ENCODE measurements at regions not wholly inside any gene's neighbourhood (a gene's known extent, or its start where the extent isn't known, plus 50 kb on each side); places are given as distances from the start of the nearest gene placed in this dataset.
"Not testable (repeated sequence)": the region's sequence is repeated elsewhere in the genome, so short reads cannot be mapped to it uniquely, and the experiment has no call there.

DNA sequence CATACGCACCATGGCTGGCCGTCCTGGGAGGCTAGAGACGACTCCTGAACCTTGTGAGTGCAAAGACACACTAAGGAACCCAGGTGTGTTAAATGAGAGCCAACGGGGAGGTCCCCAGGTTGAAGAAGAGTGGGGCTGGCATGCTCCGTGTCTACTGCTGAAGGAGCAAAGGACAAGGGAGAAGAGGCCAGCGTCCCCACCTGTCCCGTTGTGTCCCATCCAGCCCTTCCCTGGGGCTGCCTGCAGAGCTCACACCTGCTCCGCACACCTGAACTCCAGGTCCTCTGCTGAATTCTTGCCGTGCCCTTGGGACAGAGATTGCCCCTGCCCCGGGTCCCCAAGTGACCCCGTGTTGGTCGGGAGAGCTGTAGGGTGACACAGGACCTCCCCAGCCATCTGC, 69.6 kb downstream of the PNMA6F start:
- H4K20me1 ChIP-seq (ENCODE audit: insufficient read depth, low read length); H3K27me3 ChIP-seq (ENCODE audit: control insufficient read depth in 1 of 2, insufficient read depth in 2 of 2, low read length in 2 of 2); H3K4me3 ChIP-seq (replicated peaks in 1 of 3; ENCODE audit: insufficient read depth in 1 of 3, low read depth in 2 of 3, low read length in 3 of 3); BruUV-seq (replicated peaks); ATAC-seq; H3K4me1 ChIP-seq (ENCODE audit: insufficient read depth, low read length); H2AFZ ChIP-seq (ENCODE audit: low read length); FAIRE-seq; POLR2A ChIA-PET; H3K79me2 ChIP-seq (ENCODE audit: insufficient read depth, low read length); in situ Hi-C loops (cut with HindIII; ENCODE audit: extremely low pct_ligation_motif_present, low pct_unique_long_range_greater_than_20kb); H3K36me3 ChIP-seq (replicated peaks in 1 of 2; ENCODE audit: control insufficient read depth in 1 of 2, insufficient read depth in 2 of 2, low read length in 2 of 2); H3K27ac ChIP-seq (ENCODE audit: extremely low read length, insufficient read depth, low read length); CTCF ChIA-PET (ENCODE audit: low intra/inter-chr PET ratio, low total read pairs); DNase-seq (ENCODE audit: low spot score); H3K9me3 ChIP-seq (ENCODE audit: low read length); H3K4me2 ChIP-seq (ENCODE audit: low read depth, low read length); H3K9ac ChIP-seq (ENCODE audit: insufficient read depth, low read depth, low read length); intact Hi-C loops (cut with micrococcal nuclease; ENCODE audit: unreplicated experiment): not testable (repeated sequence)
- no CpG with 5 or more reads among the region's 12 CpGs for WGBS (ENCODE audit: low lambda C conversion rate)

DNA sequence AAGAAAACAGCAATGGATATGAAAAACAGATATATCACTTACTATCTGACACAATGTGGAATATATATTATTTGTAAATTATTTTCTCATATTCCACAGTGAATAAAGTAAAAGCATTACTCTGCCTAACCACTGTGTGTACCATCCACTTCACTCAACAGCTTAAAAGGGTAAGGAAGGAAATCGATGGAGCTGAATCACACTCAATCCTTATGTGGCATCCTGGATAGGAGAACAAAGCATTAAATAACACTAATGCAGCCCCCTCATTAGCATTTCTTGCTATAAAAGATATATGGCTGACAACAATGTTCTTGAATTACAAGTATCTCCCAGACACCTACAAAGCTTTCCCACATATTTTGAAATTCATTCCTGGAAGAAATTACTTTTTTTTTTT, 70.8 kb downstream of the PNMA6F start:
- H3K9me3 ChIP-seq (ENCODE audit: low read length); H3K4me3 ChIP-seq (replicated peaks in 1 of 3; ENCODE audit: insufficient read depth in 1 of 3, low read depth in 2 of 3, low read length in 3 of 3); CTCF ChIA-PET (ENCODE audit: low intra/inter-chr PET ratio, low total read pairs); ATAC-seq; H3K4me2 ChIP-seq (ENCODE audit: low read depth, low read length); H2AFZ ChIP-seq (ENCODE audit: low read length); DNase-seq (ENCODE audit: low spot score); H3K27ac ChIP-seq (ENCODE audit: extremely low read length, insufficient read depth, low read length); FAIRE-seq; H3K27me3 ChIP-seq (ENCODE audit: control insufficient read depth in 1 of 2, insufficient read depth in 2 of 2, low read length in 2 of 2); intact Hi-C loops (cut with micrococcal nuclease; ENCODE audit: unreplicated experiment); H3K4me1 ChIP-seq (ENCODE audit: insufficient read depth, low read length); H4K20me1 ChIP-seq (ENCODE audit: insufficient read depth, low read length); H3K9ac ChIP-seq (ENCODE audit: insufficient read depth, low read depth, low read length); H3K36me3 ChIP-seq (replicated peaks in 1 of 2; ENCODE audit: control insufficient read depth in 1 of 2, insufficient read depth in 2 of 2, low read length in 2 of 2); in situ Hi-C loops (cut with HindIII; ENCODE audit: extremely low pct_ligation_motif_present, low pct_unique_long_range_greater_than_20kb); BruUV-seq (replicated peaks); POLR2A ChIA-PET; H3K79me2 ChIP-seq (ENCODE audit: insufficient read depth, low read length): not testable (repeated sequence)
- no CpG with 5 or more reads among the region's 1 CpG for WGBS (ENCODE audit: low lambda C conversion rate)

DNA sequence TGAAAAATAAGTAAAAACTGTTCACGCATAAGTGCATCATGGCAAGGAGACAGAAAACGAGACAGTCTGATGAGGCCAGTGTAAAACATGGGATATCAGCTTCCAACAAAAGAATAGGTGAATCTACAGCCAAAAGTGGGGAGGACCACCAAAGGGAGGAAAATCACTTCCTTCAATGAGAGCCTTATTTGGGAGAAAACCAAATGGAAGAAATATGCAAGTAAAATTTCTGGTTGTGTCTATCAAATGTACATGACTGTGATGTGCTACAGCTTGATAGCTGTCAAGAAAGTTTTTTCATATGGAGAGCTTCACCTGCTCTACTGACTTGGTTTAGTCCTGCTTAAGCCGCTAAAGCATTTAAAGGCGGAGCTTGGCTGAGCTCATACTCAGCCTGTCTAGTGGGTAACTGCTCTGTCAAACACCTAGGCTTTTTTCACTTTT, 66.2 kb downstream of the MAGEA1 start:
- TF ChIP-seq ZBTB49 (CRISPR knock-in tag; IDR thresholded peaks at IDR 0.05; ENCODE audit: borderline replicate concordance) (no peak), PRDM10 (CRISPR knock-in tag; IDR thresholded peaks at IDR 0.05; ENCODE audit: low read depth) (peak; percentile 96)
- Histone ChIP-seq H3K36me3 (replicated peaks in 1 of 2; ENCODE audit: control insufficient read depth in 1 of 2, insufficient read depth in 2 of 2, low read length in 2 of 2) (no peaks in the 10 kb centered on the region), H3K4me2 (ENCODE audit: low read depth, low read length) (no peak overlapping the region), H3K4me1 (ENCODE audit: insufficient read depth, low read length) (no peaks in the 10 kb centered on the region), H4K20me1 (ENCODE audit: insufficient read depth, low read length) (no peaks in the 10 kb centered on the region), H3K27me3 (ENCODE audit: control insufficient read depth in 1 of 2, insufficient read depth in 2 of 2, low read length in 2 of 2) (no peaks in the 10 kb centered on the region; a peak in 1 of 5 replicates), H3K79me2 (ENCODE audit: insufficient read depth, low read length) (no peaks in the 10 kb centered on the region), H3K27ac (ENCODE audit: extremely low read length, insufficient read depth, low read length) (no peak overlapping the region), H3K9ac (ENCODE audit: insufficient read depth, low read depth, low read length) (no peak overlapping the region), H3K9me3 (ENCODE audit: low read length) (no peaks in the 10 kb centered on the region), H3K4me3 (replicated peaks in 1 of 3; ENCODE audit: insufficient read depth in 1 of 3, low read depth in 2 of 3, low read length in 3 of 3) (no peak overlapping the region), H2AFZ (ENCODE audit: low read length) (no peak overlapping the region)
- POLR2A ChIA-PET = no interaction called here
- BruUV-seq (replicated peaks) = no TSS peak
- in situ Hi-C loops (cut with HindIII; ENCODE audit: extremely low pct_ligation_motif_present, low pct_unique_long_range_greater_than_20kb) (no loop called here), intact Hi-C loops (cut with micrococcal nuclease; ENCODE audit: unreplicated experiment) (no loop called here)
- 2% methylated on average over 4 of the region's 4 CpGs for WGBS (ENCODE audit: low lambda C conversion rate)
- CTCF ChIA-PET (ENCODE audit: low intra/inter-chr PET ratio, low total read pairs) = no interaction called here
- FAIRE-seq (no peak), ATAC-seq (no peak), DNase-seq (ENCODE audit: low spot score) (no peak)
